HG02588 (cell line): ENCODE measurements at regions not wholly inside any gene's neighbourhood (a gene's known extent, or its start where the extent isn't known, plus 50 kb on each side); places are given as distances from the start of the nearest gene placed in this dataset.
"Not testable (repeated sequence)": the region's sequence is repeated elsewhere in the genome, so short reads cannot be mapped to it uniquely, and the experiment has no call there.

Experiments used
- ATAC-seq: cut with Tn5 transposase; IDR thresholded peaks from one replicate; pipeline ENCODE4 v1.9.1; 2021; ENCODE audit warnings: mild to moderate bottlenecking, moderate library complexity; ENCODE audit not compliant: unreplicated experiment

GRCh38 chr13:71304861-71305260, 562.1 kb downstream of the DACH1 start:
- no peak for ATAC-seq

GRCh38 chr13:71303144-71303543, 563.9 kb downstream of the DACH1 start:
- ATAC-seq = no peak

DNA sequence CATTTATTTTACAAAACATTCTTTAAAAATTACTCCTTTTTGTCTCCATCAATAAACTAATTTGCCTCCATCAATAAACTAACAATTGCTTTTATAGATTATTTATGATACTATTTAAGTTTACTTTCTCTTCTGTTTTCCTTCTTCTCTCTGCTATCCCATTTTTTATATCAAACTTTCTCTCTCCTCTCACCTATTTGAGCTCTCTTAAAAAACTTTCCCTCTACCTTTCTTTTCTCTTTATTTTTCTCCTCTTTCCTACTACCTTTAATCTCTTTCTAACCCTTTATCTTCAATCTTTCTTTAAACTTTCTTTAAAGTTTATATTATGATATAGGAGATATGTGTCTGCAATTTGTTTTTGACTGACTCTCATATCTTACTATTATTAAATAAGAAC, 566.4 kb downstream of the DACH1 start:
- no peak for ATAC-seq

- ATAC-seq = no peak
These were observed 575.2 kb downstream of the DACH1 start for GRCh38 chr13:71291842-71292146.

DNA sequence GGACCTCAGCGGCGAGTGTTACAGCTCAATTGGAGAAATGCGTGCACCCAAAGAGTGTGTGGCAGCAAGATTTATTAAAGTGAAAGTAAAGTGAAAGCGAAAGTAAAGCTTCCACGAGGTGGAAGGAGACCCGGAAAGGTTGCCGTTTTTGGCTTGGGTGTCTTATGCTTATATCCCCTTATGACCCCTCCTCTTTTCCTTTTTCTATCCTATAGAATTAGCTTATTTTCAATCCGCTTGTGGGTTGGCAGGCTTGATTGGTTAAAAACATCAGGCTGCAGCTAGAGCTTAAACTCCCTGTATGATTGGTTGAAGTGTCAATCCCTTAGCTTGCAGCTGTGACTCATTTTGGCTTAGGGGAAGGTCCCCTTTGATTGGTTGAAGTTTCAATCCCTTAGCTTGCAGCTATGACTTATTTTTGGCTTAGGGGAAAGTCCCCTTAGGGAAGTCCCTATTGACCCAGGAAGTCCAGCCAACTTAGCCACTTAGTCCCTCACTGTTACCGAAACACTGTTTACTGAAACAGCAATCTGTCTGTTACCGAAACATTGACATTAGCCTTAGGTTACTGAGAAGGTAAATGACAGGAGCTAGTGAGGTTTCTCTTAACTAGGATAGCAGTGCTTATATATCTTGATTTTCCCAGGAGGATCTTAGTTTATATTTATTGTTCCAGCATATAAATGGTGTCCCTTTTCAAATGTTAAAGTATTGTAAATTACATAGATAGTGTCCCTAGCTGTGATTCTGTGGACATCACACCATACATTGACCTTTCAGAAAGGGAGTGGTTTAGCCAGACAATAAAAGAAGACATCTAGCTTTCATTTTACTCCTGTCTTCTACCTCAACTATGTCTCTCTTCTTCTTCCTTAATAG, 575.8 kb downstream of the DACH1 start:
- peak; percentile 93 for ATAC-seq

DNA sequence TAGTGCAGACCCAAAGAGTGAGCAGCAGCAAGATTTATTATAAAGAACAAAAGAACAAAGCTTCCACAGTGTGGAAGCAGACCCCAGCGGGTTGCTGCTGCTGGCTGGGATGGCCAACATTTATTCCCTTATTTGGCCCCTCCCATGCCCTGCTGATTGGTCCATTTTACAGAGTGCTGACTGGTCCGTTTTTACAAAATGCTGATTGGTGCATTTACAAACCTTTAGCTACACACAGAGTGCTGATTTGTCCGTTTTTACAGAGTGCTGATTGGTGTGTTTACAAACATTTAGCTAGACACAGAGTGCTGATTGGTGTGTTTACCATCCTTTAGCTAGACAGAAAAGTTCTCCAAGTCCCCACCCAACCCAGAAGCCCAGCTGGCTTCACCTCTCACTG, 577.0 kb downstream of the DACH1 start:
- ATAC-seq = not testable (repeated sequence)

GRCh38 chr13:71285700-71286099, 581.3 kb downstream of the DACH1 start:
- no peak for ATAC-seq

DNA sequence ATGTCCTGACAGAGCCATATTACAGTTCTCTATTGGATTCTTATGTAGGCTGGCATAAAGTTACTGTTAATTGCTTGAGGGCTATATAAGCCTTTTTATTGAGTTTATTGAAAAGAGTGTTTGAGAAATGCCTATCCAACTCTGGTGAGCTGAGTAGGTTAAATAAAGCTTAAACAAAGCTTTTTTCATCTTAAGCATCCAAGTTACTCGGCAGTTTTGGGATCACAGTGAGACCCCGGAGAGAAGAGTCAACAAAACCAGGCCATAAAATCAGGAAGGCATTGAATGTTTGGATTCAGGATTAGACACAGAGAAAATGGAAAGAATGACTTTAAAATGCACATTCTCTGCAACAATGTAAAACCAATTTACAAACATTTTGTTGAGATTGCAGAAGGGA, 588.5 kb downstream of the DACH1 start:
- ATAC-seq = no peak

GRCh38 chr13:71274923-71275608, 591.9 kb downstream of the DACH1 start:
- ATAC-seq = peak; percentile 88

DNA sequence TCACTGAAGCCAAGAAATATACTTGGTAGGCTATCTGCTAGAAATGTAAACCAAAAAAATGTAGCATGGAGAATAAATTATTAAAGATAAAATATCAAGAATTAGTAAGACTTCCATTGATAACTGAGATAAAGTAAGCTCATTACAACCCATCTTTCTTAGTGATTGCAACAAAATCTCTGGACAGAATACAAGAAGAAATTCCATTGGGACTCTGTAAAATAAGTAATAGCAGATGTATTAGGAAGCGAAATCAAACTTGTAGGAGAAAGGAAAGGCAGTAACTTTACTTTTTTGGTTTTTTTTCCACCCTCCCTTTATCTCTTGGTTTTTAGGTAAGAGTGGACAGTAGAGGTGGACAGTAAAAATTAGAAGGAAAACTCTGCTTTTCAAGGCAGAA, 605.7 kb downstream of the DACH1 start:
- no peak for ATAC-seq

- ATAC-seq = no peak
These were observed 606.8 kb downstream of the DACH1 start for GRCh38 chr13:71260246-71260645.

DNA sequence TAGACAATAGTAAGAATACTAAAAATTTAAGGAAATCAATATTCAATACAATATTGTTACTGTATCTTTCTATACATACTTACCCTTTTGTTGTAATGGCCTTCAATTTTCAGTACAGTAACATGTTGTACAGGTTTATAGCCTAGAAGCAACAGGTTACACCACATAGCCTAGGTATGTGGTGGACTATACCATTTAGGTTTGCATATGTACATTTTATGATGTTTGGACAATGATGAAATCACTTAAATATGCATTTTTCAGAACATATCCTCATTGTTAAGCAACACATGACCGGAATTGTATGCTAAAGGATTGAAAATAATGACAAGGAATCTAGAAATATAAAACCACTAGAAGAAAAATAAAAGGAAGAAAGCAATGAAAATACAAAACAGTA, 611.4 kb downstream of the DACH1 start:
- ATAC-seq = no peak

- ATAC-seq = no peak
These were observed 612.6 kb downstream of the DACH1 start for GRCh38 chr13:71254384-71254783.

GRCh38 chr13:71252184-71252704, 614.8 kb downstream of the DACH1 start:
- no peak for ATAC-seq

DNA sequence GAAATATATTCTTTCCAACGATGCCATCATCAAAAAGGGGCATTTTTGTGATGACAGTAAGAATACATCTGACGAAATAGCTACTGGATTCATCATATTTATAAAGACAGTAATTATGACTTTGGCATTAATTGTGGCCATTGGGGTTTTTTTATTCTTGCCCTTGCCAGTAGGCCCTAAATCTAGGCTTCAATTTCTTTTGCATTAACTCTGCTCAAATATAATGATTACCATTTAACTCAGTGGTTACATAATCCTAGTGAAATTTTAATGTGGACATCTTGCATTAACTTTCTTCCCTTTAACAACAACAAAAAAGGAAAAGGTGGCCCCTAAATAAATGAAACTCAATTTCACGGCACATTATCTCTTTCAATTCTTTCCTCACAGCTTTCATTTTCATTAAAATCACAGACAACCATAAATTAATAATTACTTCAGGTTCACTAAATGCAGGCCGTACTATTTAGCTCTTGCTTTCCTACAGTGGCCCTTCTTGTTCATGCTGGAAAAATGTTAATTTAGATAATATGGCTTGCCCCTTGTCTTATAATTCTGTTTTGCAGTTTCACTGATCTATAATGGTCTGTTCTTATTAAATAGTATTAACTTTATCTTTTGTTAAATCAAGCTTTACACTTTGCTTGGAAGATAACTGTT, 615.6 kb downstream of the DACH1 start:
- no peak for ATAC-seq

- no peak for ATAC-seq
These were observed 618.0 kb downstream of the DACH1 start for GRCh38 chr13:71249011-71249410.

DNA sequence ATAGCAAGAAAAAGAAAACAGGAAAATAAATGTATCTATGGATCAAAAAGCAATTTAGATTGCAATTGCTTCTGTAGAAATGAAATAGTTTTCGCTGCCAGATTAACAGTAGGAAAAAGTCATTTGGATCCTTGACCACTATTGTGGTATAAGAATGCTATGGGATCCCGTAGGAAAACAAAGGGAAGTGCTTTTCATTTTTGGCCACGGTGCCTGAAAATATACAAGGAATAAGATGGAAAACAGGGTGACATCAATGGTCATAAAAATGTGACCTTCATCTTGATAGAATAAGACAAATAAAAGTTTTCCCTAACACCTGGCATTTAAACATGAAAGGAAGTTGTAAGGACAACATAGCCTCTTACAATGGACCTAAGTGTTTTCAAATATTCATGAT, 622.8 kb downstream of the DACH1 start:
- ATAC-seq = no peak

DNA sequence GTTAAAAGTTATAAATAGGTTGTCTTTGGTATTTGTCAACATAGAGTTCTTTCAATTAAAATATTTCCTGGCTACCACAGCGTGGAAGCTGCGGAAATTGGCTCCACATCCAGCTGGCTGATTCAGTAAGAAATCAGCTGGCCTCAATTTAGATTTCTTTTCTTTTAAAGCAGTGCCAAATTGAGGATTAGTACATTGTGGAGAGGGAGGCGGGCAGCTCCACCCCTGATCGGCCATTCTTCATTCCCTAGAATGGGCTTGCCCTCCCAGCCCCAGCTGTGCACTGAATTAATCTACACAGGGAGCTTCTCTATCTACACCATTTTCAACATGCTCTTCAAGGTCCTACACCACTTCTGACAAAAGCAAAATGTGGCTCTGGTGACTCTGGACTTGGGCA, 624.8 kb downstream of the DACH1 start:
- ATAC-seq = no peak

GRCh38 chr13:71240911-71241310, 626.1 kb downstream of the DACH1 start:
- no peak for ATAC-seq

GRCh38 chr13:71237332-71237731, 629.7 kb downstream of the DACH1 start:
- no peak for ATAC-seq

- no peak for ATAC-seq
These were observed 647.1 kb downstream of the DACH1 start for GRCh38 chr13:71219698-71220415.
